WTC11 (cell line): ENCODE measurements at regions not wholly inside any gene's neighbourhood (a gene's known extent, or its start where the extent isn't known, plus 50 kb on each side); places are given as distances from the start of the nearest gene placed in this dataset.

Experiments
- AR ChIP-seq: fragments of 250-450 bp; sonication (Bioruptor Pico); IDR thresholded peaks from 2 replicates; pipeline ENCODE4 v1.9.0; 2021; ENCODE audit warnings: mild to moderate bottlenecking
- CREM ChIP-seq: sonication (generic); formaldehyde crosslinking; IDR thresholded peaks from 2 replicates; pipeline ENCODE4 v1.8.1; 2022; ENCODE audit warnings: mild to moderate bottlenecking, missing genetic modification reagents, moderate library complexity
- E2F4 ChIP-seq: sonication (generic); formaldehyde crosslinking; IDR thresholded peaks from 2 replicates; pipeline ENCODE4 v1.8.1; 2022; ENCODE audit warnings: low read depth, mild to moderate bottlenecking, moderate library complexity, missing genetic modification reagents, borderline replicate concordance
- ELF4 ChIP-seq: sonication (generic); formaldehyde crosslinking; IDR thresholded peaks from 2 replicates; pipeline ENCODE4 v1.8.1; 2022; ENCODE audit warnings: low read depth, mild to moderate bottlenecking, moderate library complexity, missing genetic modification reagents
- FOXP1 ChIP-seq: sonication (generic); formaldehyde crosslinking; IDR thresholded peaks from 2 replicates; pipeline ENCODE4 v1.8.0; 2022; ENCODE audit warnings: missing genetic modification reagents, mild to moderate bottlenecking, moderate library complexity, borderline replicate concordance
- GRHL2 ChIP-seq: fragments of 250-450 bp; sonication (Bioruptor Pico); IDR thresholded peaks from 2 replicates; pipeline ENCODE4 v1.8.0; 2022; ENCODE audit warnings: mild to moderate bottlenecking, moderate library complexity; ENCODE audit not compliant: insufficient replicate concordance, severe bottlenecking
- JUN ChIP-seq: sonication (generic); formaldehyde crosslinking; IDR thresholded peaks from 2 replicates; pipeline ENCODE4 v1.8.0; 2023; ENCODE audit warnings: mild to moderate bottlenecking, missing genetic modification reagents
- KAT7 ChIP-seq: sonication (generic); formaldehyde crosslinking; IDR thresholded peaks from 2 replicates; pipeline ENCODE4 v1.8.1; 2023; ENCODE audit warnings: missing genetic modification reagents, mild to moderate bottlenecking, borderline replicate concordance
- NFYB ChIP-seq: sonication (generic); formaldehyde crosslinking; conservative IDR thresholded peaks from 2 replicates; pipeline ENCODE4 v1.8.0; 2022; ENCODE audit warnings: low read depth, missing genetic modification reagents
- OVOL2 ChIP-seq: fragments of 250-450 bp; sonication (Bioruptor Pico); IDR thresholded peaks from 2 replicates; pipeline ENCODE4 v1.9.0; 2021; ENCODE audit warnings: mild to moderate bottlenecking, borderline replicate concordance
- RELA ChIP-seq: sonication (generic); formaldehyde crosslinking; IDR thresholded peaks from 2 replicates; pipeline ENCODE4 v1.8.1; 2022; ENCODE audit warnings: missing genetic modification reagents, mild to moderate bottlenecking, borderline replicate concordance
- SMAD3 ChIP-seq: sonication (generic); formaldehyde crosslinking; IDR thresholded peaks from 2 replicates; pipeline ENCODE4 v1.8.0; 2022; ENCODE audit warnings: missing genetic modification reagents, mild to moderate bottlenecking, borderline replicate concordance
- STAT6 ChIP-seq: sonication (generic); formaldehyde crosslinking; conservative IDR thresholded peaks from 2 replicates; pipeline ENCODE4 v1.8.1; 2023; ENCODE audit warnings: mild to moderate bottlenecking, low read depth, missing genetic modification reagents, moderate library complexity
- TEAD1 ChIP-seq: sonication (generic); formaldehyde crosslinking; IDR thresholded peaks from 2 replicates; pipeline ENCODE4 v1.8.0; 2022; ENCODE audit warnings: mild to moderate bottlenecking, missing genetic modification reagents
- TEAD4 ChIP-seq: sonication (generic); formaldehyde crosslinking; IDR thresholded peaks from 2 replicates; pipeline ENCODE4 v1.8.0; 2022; ENCODE audit warnings: mild to moderate bottlenecking, missing genetic modification reagents
- USF1 ChIP-seq: sonication (generic); formaldehyde crosslinking; IDR thresholded peaks from 2 replicates; pipeline ENCODE4 v1.8.0; 2022; ENCODE audit warnings: mild to moderate bottlenecking, missing genetic modification reagents
- ZNF138 ChIP-seq: sonication (generic); formaldehyde crosslinking; conservative IDR thresholded peaks from 2 replicates; pipeline ENCODE4 v1.8.1; 2022; ENCODE audit warnings: mild to moderate bottlenecking, moderate library complexity, missing genetic modification reagents
- ZNF232 ChIP-seq: sonication (generic); formaldehyde crosslinking; IDR thresholded peaks from 2 replicates; pipeline ENCODE4 v1.8.0; 2022; ENCODE audit warnings: mild to moderate bottlenecking, missing genetic modification reagents
- TF ChIP-seq, protein P1 (sequence below): fragments of 250-450 bp; sonication (Bioruptor Pico); IDR thresholded peaks from 2 replicates; pipeline ENCODE4 v1.9.0; 2021; ENCODE audit warnings: mild to moderate bottlenecking, borderline replicate concordance
- TF ChIP-seq, protein P2 (sequence below): fragments of 250-450 bp; sonication (Bioruptor Pico); IDR thresholded peaks from 2 replicates; pipeline ENCODE4 v2.1.2; 2022; ENCODE audit warnings: mild to moderate bottlenecking, moderate library complexity

GRCh38 chr13:50124536-50125303 lies 109.5 kb downstream of the KCNRG start (continued):
- TF ChIP-seq AR (CRISPR knock-in tag) (no peak), ELF4 (no peak), ZNF138 (CRISPR knock-in tag) (no peak), STAT6 (no peak), E2F4 (no peak), TEAD4 (CRISPR knock-in tag) (no peak), GRHL2 (CRISPR knock-in tag) (no peak), NFYB (no peak), KAT7 (CRISPR knock-in tag) (0 out of 2 replicates have a peak, but pooled peaks have one; percentile 81), FOXP1 (CRISPR knock-in tag) (0 out of 2 replicates have a peak, but pooled peaks have one; percentile 7), RELA (CRISPR knock-in tag) (no peak), SMAD3 (CRISPR knock-in tag) (no peak), OVOL2 (CRISPR knock-in tag) (no peak), ZNF232 (CRISPR knock-in tag) (no peak), CREM (CRISPR knock-in tag) (no peak), USF1 (CRISPR knock-in tag) (no peak; the same call in 1 of the 2 replicates), TEAD1 (no peak), JUN (CRISPR knock-in tag) (no peak)
- TF ChIP-seq, protein P1, sequence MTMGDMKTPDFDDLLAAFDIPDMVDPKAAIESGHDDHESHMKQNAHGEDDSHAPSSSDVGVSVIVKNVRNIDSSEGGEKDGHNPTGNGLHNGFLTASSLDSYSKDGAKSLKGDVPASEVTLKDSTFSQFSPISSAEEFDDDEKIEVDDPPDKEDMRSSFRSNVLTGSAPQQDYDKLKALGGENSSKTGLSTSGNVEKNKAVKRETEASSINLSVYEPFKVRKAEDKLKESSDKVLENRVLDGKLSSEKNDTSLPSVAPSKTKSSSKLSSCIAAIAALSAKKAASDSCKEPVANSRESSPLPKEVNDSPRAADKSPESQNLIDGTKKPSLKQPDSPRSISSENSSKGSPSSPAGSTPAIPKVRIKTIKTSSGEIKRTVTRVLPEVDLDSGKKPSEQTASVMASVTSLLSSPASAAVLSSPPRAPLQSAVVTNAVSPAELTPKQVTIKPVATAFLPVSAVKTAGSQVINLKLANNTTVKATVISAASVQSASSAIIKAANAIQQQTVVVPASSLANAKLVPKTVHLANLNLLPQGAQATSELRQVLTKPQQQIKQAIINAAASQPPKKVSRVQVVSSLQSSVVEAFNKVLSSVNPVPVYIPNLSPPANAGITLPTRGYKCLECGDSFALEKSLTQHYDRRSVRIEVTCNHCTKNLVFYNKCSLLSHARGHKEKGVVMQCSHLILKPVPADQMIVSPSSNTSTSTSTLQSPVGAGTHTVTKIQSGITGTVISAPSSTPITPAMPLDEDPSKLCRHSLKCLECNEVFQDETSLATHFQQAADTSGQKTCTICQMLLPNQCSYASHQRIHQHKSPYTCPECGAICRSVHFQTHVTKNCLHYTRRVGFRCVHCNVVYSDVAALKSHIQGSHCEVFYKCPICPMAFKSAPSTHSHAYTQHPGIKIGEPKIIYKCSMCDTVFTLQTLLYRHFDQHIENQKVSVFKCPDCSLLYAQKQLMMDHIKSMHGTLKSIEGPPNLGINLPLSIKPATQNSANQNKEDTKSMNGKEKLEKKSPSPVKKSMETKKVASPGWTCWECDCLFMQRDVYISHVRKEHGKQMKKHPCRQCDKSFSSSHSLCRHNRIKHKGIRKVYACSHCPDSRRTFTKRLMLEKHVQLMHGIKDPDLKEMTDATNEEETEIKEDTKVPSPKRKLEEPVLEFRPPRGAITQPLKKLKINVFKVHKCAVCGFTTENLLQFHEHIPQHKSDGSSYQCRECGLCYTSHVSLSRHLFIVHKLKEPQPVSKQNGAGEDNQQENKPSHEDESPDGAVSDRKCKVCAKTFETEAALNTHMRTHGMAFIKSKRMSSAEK (CRISPR knock-in tag), result no peak
- TF ChIP-seq, protein P2, sequence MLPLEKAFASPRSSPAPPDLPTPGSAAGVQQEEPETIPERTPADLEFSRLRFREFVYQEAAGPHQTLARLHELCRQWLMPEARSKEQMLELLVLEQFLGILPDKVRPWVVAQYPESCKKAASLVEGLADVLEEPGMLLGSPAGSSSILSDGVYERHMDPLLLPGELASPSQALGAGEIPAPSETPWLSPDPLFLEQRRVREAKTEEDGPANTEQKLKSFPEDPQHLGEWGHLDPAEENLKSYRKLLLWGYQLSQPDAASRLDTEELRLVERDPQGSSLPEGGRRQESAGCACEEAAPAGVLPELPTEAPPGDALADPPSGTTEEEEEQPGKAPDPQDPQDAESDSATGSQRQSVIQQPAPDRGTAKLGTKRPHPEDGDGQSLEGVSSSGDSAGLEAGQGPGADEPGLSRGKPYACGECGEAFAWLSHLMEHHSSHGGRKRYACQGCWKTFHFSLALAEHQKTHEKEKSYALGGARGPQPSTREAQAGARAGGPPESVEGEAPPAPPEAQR (CRISPR knock-in tag), result no peak
